RWPE2 (cell line): ENCODE measurements at regions not wholly inside any gene's neighbourhood (a gene's known extent, or its start where the extent isn't known, plus 50 kb on each side); places are given as distances from the start of the nearest gene placed in this dataset.
"Not testable (repeated sequence)": the region's sequence is repeated elsewhere in the genome, so short reads cannot be mapped to it uniquely, and the experiment has no call there.

ENCODE experiments used
- ATAC-seq: fragments of 200-7000 bp; cut with Tn5 transposase; 3 replicates; pipeline ENCODE4 v1.9.1; 2021; ENCODE audit warnings: low read depth
- DNase-seq: peaks from one replicate; pipeline ENCODE4 v3.0.0-alpha.2; 2020; ENCODE audit warnings: low spot score
- H3K27ac ChIP-seq: fragments of 450-650 bp; 2 replicates; pipeline ENCODE4 v1.5.1; 2017; ENCODE audit warnings: mild to moderate bottlenecking; ENCODE audit not compliant: poor library complexity, severe bottlenecking
- H3K27me3 ChIP-seq: fragments of 250-450 bp; sonication (Bioruptor Pico); 2 replicates; pipeline ENCODE4 v1.5.1; 2021; ENCODE audit warnings: mild to moderate bottlenecking, moderate library complexity; ENCODE audit not compliant: insufficient read depth, poor library complexity, severe bottlenecking
- H3K36me3 ChIP-seq: fragments of 250-450 bp; sonication (Bioruptor Pico); 2 replicates; pipeline ENCODE4 v1.5.1; 2020; ENCODE audit warnings: low read depth, mild to moderate bottlenecking, moderate library complexity
- H3K4me1 ChIP-seq: fragments of 250-450 bp; sonication (Bioruptor Pico); 2 replicates; pipeline ENCODE4 v1.5.1; 2021; ENCODE audit warnings: mild to moderate bottlenecking, moderate library complexity; ENCODE audit not compliant: insufficient read depth, poor library complexity, severe bottlenecking
- H3K4me3 ChIP-seq: fragments of 250-450 bp; sonication (Bioruptor Pico); 2 replicates; pipeline ENCODE4 v1.5.1; 2021; ENCODE audit warnings: mild to moderate bottlenecking, moderate library complexity; ENCODE audit not compliant: severe bottlenecking
- H3K9me3 ChIP-seq: fragments of 250-450 bp; sonication (Bioruptor Pico); 2 replicates; pipeline ENCODE4 v1.5.1; 2021; ENCODE audit warnings: mild to moderate bottlenecking, moderate library complexity; ENCODE audit not compliant: severe bottlenecking

- H3K4me1 ChIP-seq, H3K27me3 ChIP-seq, ATAC-seq, H3K4me3 ChIP-seq, H3K27ac ChIP-seq, H3K36me3 ChIP-seq, DNase-seq: not testable (repeated sequence)
- peaks cover 15% of the 10 kb centered on the region for H3K9me3 ChIP-seq
Observed at GRCh38 chr21:9949510-9950289, 571.7 kb upstream of the TPTE start.

- peaks cover 15% of the 10 kb centered on the region for H3K9me3 ChIP-seq
- not testable (repeated sequence) for DNase-seq, H3K4me1 ChIP-seq, H3K36me3 ChIP-seq, ATAC-seq, H3K27me3 ChIP-seq, H3K4me3 ChIP-seq, H3K27ac ChIP-seq
Observed at GRCh38 chr21:9950363-9950762, 571.0 kb upstream of the TPTE start.

GRCh38 chr21:9958791-9959190 lies 562.6 kb upstream of the TPTE start:
- H3K27ac ChIP-seq, H3K9me3 ChIP-seq, DNase-seq, H3K27me3 ChIP-seq, ATAC-seq, H3K36me3 ChIP-seq, H3K4me3 ChIP-seq, H3K4me1 ChIP-seq: not testable (repeated sequence)

GRCh38 chr21:9959220-9959964 lies 562.0 kb upstream of the TPTE start:
- not testable (repeated sequence) for H3K4me1 ChIP-seq, H3K36me3 ChIP-seq, H3K27ac ChIP-seq, ATAC-seq, H3K27me3 ChIP-seq, DNase-seq, H3K4me3 ChIP-seq, H3K9me3 ChIP-seq

- DNase-seq, H3K9me3 ChIP-seq, H3K4me1 ChIP-seq, H3K4me3 ChIP-seq, H3K27me3 ChIP-seq, H3K36me3 ChIP-seq, H3K27ac ChIP-seq, ATAC-seq: not testable (repeated sequence)
Observed at GRCh38 chr21:9969399-9969798, 552.0 kb upstream of the TPTE start.

- not testable (repeated sequence) for H3K4me3 ChIP-seq, H3K4me1 ChIP-seq, H3K27ac ChIP-seq, ATAC-seq, H3K27me3 ChIP-seq, DNase-seq, H3K36me3 ChIP-seq, H3K9me3 ChIP-seq
Observed at GRCh38 chr21:9972018-9972417, 549.4 kb upstream of the TPTE start.

GRCh38 chr21:9978371-9978770 lies 543.0 kb upstream of the TPTE start:
- H3K27ac ChIP-seq, H3K27me3 ChIP-seq, H3K4me1 ChIP-seq, DNase-seq, ATAC-seq, H3K9me3 ChIP-seq, H3K4me3 ChIP-seq, H3K36me3 ChIP-seq: not testable (repeated sequence)

- H3K4me3 ChIP-seq, ATAC-seq, H3K4me1 ChIP-seq, H3K36me3 ChIP-seq, H3K27me3 ChIP-seq, H3K27ac ChIP-seq, DNase-seq, H3K9me3 ChIP-seq: not testable (repeated sequence)
Observed at GRCh38 chr21:9997507-9997906, 523.9 kb upstream of the TPTE start.

- not testable (repeated sequence) for H3K4me1 ChIP-seq, H3K36me3 ChIP-seq, DNase-seq, H3K27me3 ChIP-seq, ATAC-seq, H3K9me3 ChIP-seq, H3K4me3 ChIP-seq, H3K27ac ChIP-seq
Observed at GRCh38 chr21:10002762-10003313, 518.5 kb upstream of the TPTE start.

GRCh38 chr21:10005791-10006190 lies 515.6 kb upstream of the TPTE start:
- DNase-seq, H3K4me3 ChIP-seq, H3K27ac ChIP-seq, H3K27me3 ChIP-seq, ATAC-seq, H3K36me3 ChIP-seq, H3K4me1 ChIP-seq, H3K9me3 ChIP-seq: not testable (repeated sequence)

- not testable (repeated sequence) for H3K9me3 ChIP-seq, ATAC-seq, H3K27me3 ChIP-seq, H3K4me3 ChIP-seq, H3K36me3 ChIP-seq, H3K4me1 ChIP-seq, DNase-seq, H3K27ac ChIP-seq
Observed at GRCh38 chr21:10016991-10017390, 504.4 kb upstream of the TPTE start.
